HCT116 (cell line): ENCODE measurements at regions not wholly inside any gene's neighbourhood (a gene's known extent, or its start where the extent isn't known, plus 50 kb on each side); places are given as distances from the start of the nearest gene placed in this dataset.

Experiments used
- CTCF ChIP-seq, 3 experiments: fragments of 200-600 bp in 1 of 3; sonication (generic) in 1 of 3; IDR thresholded peaks in 2 of 3; conservative IDR thresholded peaks in 1 of 3; 2 replicates each; pipeline ENCODE4 v1.5.1; 2012 to 2017; ENCODE audit warnings: low read depth in 2 of 3, low read length in 2 of 3, antibody characterized with exemption in 1 of 3, borderline replicate concordance in 1 of 3, control low read depth in 1 of 3, mild to moderate bottlenecking in 1 of 3, mixed read lengths in 1 of 3, mixed run types in 1 of 3, moderate library complexity in 1 of 3; ENCODE audit not compliant: insufficient read depth in 1 of 3
- EZH2 ChIP-seq: fragments of 200-600 bp; sonication (generic); IDR thresholded peaks from 2 replicates; pipeline ENCODE4 v1.6.1; 2017; ENCODE audit warnings: antibody characterized with exemption, mixed run types
- EZH2phosphoT487 ChIP-seq: fragments of 200-600 bp; IDR thresholded peaks from 2 replicates; pipeline ENCODE4 v1.6.1; 2018; ENCODE audit warnings: antibody characterized with exemption, borderline replicate concordance
- JUND ChIP-seq: IDR thresholded peaks from 2 replicates; pipeline ENCODE4 v1.6.1; 2012
- MAX ChIP-seq: IDR thresholded peaks from 2 replicates; pipeline ENCODE4 v1.6.1; 2012
- POLR2A ChIP-seq: IDR thresholded peaks from 2 replicates; pipeline ENCODE4 v1.7.0; 2011; ENCODE audit warnings: borderline replicate concordance; ENCODE audit not compliant: insufficient read depth, insufficient read length; ENCODE audit errors: extremely low read depth
- RAD21 ChIP-seq: IDR thresholded peaks from 2 replicates; pipeline ENCODE4 v1.6.1; 2012; ENCODE audit warnings: low read depth, mild to moderate bottlenecking
- SIN3A ChIP-seq: IDR thresholded peaks from 2 replicates; pipeline ENCODE4 v1.6.1; 2012; ENCODE audit warnings: low read depth
- SP1 ChIP-seq: IDR thresholded peaks from 2 replicates; pipeline ENCODE4 v1.6.1; 2012; ENCODE audit warnings: low read depth
- SRF ChIP-seq: IDR thresholded peaks from 2 replicates; pipeline ENCODE4 v1.6.1; 2012; ENCODE audit warnings: low read depth
- YY1 ChIP-seq: IDR thresholded peaks from 2 replicates; pipeline ENCODE4 v1.6.1; 2011; ENCODE audit warnings: low read length, low read depth, moderate library complexity, mild to moderate bottlenecking; ENCODE audit not compliant: insufficient replicate concordance; ENCODE audit errors: extremely low read depth

GRCh38 chr2:64331114-64331645 lies 122.8 kb upstream of the LGALSL start:
- no peak for TF ChIP-seq SIN3A
- TF ChIP-seq RAD21: no peak
- no peak for TF ChIP-seq SP1
- peak in 1 of 3 experiments; percentile 5; a peak in 1 of 6 replicates for TF ChIP-seq CTCF (IDR thresholded peaks at IDR 0.05 in 2 of 3, conservative IDR thresholded peaks at IDR 0.05 in 1 of 3; ENCODE audit: borderline replicate concordance in 1 of 3, insufficient read depth in 1 of 3, low read depth in 2 of 3, low read length in 2 of 3)
- no peak for TF ChIP-seq POLR2A
- no peak for TF ChIP-seq YY1
- no peak for TF ChIP-seq MAX
- no peak for TF ChIP-seq JUND
- TF ChIP-seq EZH2: no peak
- TF ChIP-seq EZH2phosphoT487: no peak
- TF ChIP-seq SRF: no peak
